Right atrium auricular region (tissue), 2 donors: ENCODE measurements at regions not wholly inside any gene's neighbourhood (a gene's known extent, or its start where the extent isn't known, plus 50 kb on each side); places are given as distances from the start of the nearest gene placed in this dataset.

Experiments
- DNase-seq: peaks from one replicate; pipeline ENCODE4 v3.0.0-alpha.2; 2019; ENCODE audit warnings: low spot score
- H3K27ac ChIP-seq, 2 donors: fragments of 200-600 bp; sonication (generic); 1 replicate in 1 of 2; 2 replicates in 1 of 2; pipeline ENCODE4 v1.5.1; 2016 to 2019
- H3K27me3 ChIP-seq, 2 donors: fragments of 200-600 bp; sonication (generic); one replicate each; pipeline versions ENCODE4 v1.5.1 to v1.6.0; 2017 to 2019
- H3K36me3 ChIP-seq: fragments of 200-600 bp; sonication (generic); one replicate; pipeline ENCODE4 v1.5.1; 2016
- H3K4me1 ChIP-seq, 2 donors: fragments of 200-600 bp; sonication (generic); one replicate each; pipeline versions ENCODE4 v1.5.1 to v1.6.0; 2017 to 2019
- H3K4me3 ChIP-seq, 2 donors: fragments of 200-600 bp; sonication (generic); 1 replicate in 1 of 2; 2 replicates in 1 of 2; pipeline ENCODE4 v1.5.1; 2017 to 2019; ENCODE audit warnings: mild to moderate bottlenecking in 1 of 2, moderate library complexity in 1 of 2
- H3K9me3 ChIP-seq, 2 donors: fragments of 200-600 bp; sonication (generic); one replicate each; pipeline ENCODE4 v1.5.1; 2019
- CTCF ChIP-seq, 2 donors: fragments of 200-600 bp; sonication (generic); IDR thresholded peaks; one replicate each; pipeline ENCODE4 v1.5.1; 2019; ENCODE audit warnings: antibody characterized with exemption in 2 of 2

- Histone ChIP-seq H3K36me3 (no peaks in the 10 kb centered on the region), H3K27me3 (no peaks in the 10 kb centered on the region), H3K4me1 (peaks cover 0 to 2% of the 10 kb centered on the region in 2 donors), H3K9me3 (no peaks in the 10 kb centered on the region), H3K4me3 (no peak overlapping the region), H3K27ac (no peak overlapping the region)
- no peak for TF ChIP-seq CTCF (IDR thresholded peaks at IDR 0.05)
- no peak for DNase-seq
Measured at GRCh38 chrX:69076088-69076487, 89.2 kb downstream of the PJA1 start.

GRCh38 chrX:69074726-69075125, 90.5 kb downstream of the PJA1 start:
- Histone ChIP-seq H3K27ac (no peak overlapping the region), H3K9me3 (no peaks in the 10 kb centered on the region), H3K36me3 (no peaks in the 10 kb centered on the region), H3K4me3 (no peak overlapping the region), H3K4me1 (peaks cover 0 to 3% of the 10 kb centered on the region in 2 donors), H3K27me3 (no peaks in the 10 kb centered on the region)
- TF ChIP-seq CTCF (IDR thresholded peaks at IDR 0.05), result no peak
- no peak for DNase-seq

- TF ChIP-seq CTCF (IDR thresholded peaks at IDR 0.05), result no peak
- H3K36me3 ChIP-seq, result no peaks in the 10 kb centered on the region
- DNase-seq, result no peak
Measured at GRCh38 chrX:69073721-69074120, 91.5 kb downstream of the PJA1 start.

GRCh38 chrX:69073241-69073640, 92.0 kb downstream of the PJA1 start:
- Histone ChIP-seq H3K27me3 (no peaks in the 10 kb centered on the region), H3K36me3 (no peaks in the 10 kb centered on the region), H3K4me3 (no peak overlapping the region), H3K4me1 (peaks cover 0 to 3% of the 10 kb centered on the region in 2 donors), H3K27ac (no peak overlapping the region), H3K9me3 (no peaks in the 10 kb centered on the region)
- TF ChIP-seq CTCF (IDR thresholded peaks at IDR 0.05), result no peak
- no peak for DNase-seq

More at GRCh38 chrX:69073721-69074120, 91.5 kb downstream of the PJA1 start:
- no peak overlapping the region for H3K27ac ChIP-seq
- H3K27me3 ChIP-seq, result no peaks in the 10 kb centered on the region
- H3K4me3 ChIP-seq, result no peak overlapping the region
- no peaks in the 10 kb centered on the region for H3K9me3 ChIP-seq
- peaks cover 0 to 3% of the 10 kb centered on the region in 2 donors for H3K4me1 ChIP-seq

GRCh38 chrX:69072486-69073006, 92.7 kb downstream of the PJA1 start:
- no peak for TF ChIP-seq CTCF (IDR thresholded peaks at IDR 0.05)

More at GRCh38 chrX:69072486-69073006, 92.7 kb downstream of the PJA1 start:
- Histone ChIP-seq H3K27ac (no peak overlapping the region), H3K4me3 (no peak overlapping the region), H3K4me1 (peaks cover 0 to 3% of the 10 kb centered on the region in 2 donors), H3K27me3 (no peaks in the 10 kb centered on the region), H3K36me3 (no peaks in the 10 kb centered on the region), H3K9me3 (no peaks in the 10 kb centered on the region)
- no peak for DNase-seq
